ENCODE measurements at regions not wholly inside any gene's neighbourhood (a gene's known extent, or its start where the extent isn't known, plus 50 kb on each side); places are given as distances from the start of the nearest gene placed in this dataset.
"Not testable (repeated sequence)": the region's sequence is repeated elsewhere in the genome, so short reads cannot be mapped to it uniquely, and the experiment has no call there.

DNA sequence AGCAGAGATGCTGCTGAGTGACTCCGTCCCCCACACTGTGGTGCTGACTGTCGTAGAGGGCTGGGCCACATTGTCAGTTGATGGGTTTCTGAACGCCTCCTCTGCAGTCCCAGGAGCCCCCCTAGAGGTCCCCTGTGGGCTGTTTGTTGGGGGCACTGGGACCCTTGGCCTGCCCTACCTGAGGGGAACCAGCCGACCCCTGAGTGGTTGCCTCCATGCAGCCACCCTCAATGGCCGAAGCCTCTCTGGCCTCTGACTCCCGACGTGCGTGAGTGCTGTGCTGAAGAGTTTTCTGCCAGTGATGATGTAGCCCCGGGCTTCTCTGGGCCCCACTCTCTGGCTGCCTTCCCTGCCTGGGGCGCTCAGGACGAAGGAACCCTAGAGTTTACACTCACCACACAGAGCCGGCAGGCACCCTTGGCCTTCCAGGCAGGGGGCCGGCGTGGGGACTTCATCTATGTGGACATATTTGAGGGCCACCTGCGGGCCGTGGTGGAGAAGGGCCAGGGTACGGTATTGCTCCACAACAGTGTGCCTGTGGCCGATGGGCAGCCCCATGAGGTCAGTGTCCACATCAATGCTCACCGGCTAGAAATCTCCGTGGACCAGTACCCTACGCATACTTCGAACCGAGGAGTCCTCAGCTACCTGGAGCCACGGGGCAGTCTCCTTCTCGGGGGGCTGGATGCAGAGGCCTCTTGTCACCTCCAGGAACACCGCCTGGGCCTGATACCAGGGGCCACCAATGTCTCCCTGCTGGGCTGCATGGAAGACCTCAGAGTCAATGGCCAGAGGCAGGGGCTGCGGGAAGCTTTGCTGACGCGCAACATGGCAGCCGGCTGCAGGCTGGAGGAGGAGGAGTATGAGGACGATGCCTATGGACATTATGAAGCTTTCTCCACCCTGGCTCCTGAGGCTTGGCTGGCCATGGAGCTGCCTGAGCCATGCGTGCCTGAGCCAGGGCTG lies 181.1 kb downstream of the TBC1D2B start:
- DNase-seq, result not testable (repeated sequence)

DNA sequence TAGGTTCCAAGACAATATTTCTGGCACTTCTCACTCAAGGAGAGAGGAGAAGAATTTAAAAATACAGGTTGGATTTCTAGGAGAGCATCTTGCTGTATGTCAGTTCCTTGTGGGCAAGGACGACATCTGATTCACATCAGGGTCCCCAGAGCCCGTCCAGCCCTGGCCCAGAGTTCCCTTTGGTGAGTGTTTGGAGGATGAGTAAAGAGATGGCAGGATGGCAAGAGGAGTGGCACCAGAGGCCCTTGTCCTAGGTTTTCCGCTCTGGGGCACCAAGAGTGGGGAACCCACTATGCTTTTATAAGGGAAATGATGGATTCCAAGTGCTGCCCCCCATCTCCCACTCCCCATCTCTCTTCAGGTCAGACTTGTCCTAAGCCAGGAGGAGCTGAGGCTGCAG lies 181.8 kb downstream of the TBC1D2B start:
- no peak for DNase-seq

DNA sequence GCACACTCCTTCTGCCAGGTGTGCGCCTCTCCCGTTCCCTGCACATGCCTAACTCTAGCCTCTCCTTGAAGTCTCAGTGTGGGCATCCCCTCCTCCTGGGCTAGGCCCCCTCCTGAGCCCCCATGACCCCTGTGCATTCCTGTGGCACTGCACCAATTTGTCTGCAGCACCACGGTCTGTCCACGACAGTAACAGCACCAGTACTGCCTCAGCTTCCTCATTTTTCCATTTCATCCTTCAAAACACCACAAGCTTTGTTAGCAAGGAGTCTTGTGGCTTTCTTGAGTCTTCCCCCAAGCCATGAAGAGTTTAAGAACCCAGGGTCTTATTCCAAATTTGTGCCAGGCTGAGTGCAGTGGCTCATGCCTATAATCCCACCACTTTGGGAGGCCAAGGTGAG lies 182.4 kb downstream of the TBC1D2B start:
- DNase-seq, result not testable (repeated sequence)

DNA sequence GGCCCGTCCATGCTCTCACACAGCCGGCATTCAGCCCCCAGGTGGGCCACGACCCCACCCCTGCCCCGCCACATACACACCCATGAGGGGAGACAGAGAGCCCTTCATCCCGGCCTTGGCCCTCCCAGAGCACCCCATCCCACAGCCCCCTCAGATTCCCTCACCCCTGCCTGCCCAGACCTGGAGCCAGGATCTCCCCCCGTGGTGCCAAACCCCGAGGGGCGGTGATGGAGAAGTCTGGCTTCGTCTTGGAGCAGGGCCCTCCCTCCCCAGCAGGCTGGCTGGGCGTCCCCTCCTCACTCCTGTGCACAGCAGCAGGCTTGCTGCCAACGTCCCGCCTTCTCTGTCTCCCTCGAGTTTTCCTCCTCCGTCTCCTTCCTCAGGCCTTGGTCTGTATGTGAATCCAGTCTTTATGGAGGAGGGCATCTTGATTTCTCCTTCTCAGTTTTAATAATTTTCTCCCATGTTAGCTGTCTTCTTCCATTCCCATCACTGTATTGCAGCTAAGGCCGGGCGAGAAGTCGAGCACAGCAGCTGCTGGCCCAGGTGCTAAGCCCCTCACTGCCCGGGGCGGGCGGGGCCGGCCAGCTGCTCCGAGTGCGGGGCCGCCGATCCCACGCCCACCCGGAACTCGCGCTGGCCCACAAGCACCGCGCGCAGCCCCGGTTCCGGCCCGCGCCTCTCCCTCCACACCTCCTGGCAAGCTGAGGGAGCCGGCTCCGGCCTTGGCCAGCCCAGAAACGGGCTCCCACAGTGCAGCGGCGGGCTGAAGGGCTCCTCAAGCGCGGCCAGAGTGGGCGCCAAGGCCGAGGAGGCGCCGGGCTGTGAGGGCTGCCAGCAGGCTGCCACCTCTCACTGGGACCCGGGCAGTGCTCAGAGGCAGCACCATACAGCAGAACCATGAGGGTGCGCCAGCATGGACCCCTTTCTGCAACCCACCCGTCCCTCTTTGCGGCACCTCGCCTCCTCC lies 183.6 kb downstream of the TBC1D2B start:
- DNase-seq, result not testable (repeated sequence)

DNA sequence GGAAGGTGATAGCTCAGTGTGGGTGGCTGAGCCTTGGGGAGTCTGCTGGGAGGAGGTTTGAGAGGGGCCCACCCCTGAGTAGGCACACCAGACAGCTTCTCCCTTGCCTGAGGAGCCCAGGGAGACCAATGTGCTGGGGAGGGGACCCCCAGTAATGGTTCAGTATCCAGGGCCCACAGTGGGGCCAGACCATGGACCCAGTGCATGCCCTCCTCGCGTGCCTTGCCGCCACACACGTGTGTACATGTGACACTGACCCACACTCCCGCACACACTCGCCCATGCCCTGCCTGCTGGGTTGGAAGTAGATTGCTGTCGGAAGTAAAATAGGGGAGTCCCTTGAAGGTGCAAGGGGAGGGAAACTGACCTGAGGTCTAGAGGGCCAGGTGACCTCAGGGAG lies 184.3 kb downstream of the TBC1D2B start:
- DNase-seq, result not testable (repeated sequence)

DNA sequence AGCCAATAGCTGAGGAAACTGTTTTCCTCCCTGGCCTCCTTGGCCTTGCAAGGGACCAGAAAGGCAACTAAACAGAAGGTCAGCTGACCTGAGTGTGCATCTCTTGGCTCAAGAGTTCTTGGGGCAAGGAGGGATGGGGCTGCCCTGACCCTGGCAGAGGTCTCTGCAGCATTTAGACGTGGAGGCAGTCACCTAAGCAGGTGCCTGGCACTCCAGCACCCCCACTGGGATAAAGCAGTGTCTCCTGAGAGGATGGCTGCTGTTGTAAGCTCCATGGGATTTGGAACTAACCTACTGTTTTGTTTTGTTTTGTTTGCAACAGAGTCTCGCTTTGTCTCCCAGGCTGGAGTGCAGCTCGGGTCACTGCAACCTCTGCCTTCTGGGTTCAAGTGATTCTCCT lies 185.2 kb downstream of the TBC1D2B start:
- no peak for DNase-seq

DNA sequence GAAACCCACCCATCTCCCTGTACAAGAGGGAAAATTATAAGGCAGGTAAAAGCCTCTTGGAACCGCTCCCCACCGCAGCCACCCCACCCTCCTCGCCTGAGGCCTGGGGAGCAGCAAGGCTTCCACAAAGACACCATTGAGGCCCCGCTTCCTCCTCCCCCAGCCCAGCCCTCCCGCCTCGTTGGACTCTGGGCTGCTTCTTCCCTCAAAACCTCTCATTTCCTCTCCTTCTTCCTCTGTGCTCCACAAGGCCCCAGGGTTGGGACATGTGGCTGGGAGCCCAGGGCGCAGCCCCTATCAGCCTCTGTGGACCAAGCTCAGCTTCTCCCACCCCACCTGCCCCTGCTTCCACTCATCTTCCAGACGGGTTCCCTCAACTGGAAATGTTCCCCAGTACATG lies 185.6 kb downstream of the TBC1D2B start:
- not testable (repeated sequence) for DNase-seq

DNA sequence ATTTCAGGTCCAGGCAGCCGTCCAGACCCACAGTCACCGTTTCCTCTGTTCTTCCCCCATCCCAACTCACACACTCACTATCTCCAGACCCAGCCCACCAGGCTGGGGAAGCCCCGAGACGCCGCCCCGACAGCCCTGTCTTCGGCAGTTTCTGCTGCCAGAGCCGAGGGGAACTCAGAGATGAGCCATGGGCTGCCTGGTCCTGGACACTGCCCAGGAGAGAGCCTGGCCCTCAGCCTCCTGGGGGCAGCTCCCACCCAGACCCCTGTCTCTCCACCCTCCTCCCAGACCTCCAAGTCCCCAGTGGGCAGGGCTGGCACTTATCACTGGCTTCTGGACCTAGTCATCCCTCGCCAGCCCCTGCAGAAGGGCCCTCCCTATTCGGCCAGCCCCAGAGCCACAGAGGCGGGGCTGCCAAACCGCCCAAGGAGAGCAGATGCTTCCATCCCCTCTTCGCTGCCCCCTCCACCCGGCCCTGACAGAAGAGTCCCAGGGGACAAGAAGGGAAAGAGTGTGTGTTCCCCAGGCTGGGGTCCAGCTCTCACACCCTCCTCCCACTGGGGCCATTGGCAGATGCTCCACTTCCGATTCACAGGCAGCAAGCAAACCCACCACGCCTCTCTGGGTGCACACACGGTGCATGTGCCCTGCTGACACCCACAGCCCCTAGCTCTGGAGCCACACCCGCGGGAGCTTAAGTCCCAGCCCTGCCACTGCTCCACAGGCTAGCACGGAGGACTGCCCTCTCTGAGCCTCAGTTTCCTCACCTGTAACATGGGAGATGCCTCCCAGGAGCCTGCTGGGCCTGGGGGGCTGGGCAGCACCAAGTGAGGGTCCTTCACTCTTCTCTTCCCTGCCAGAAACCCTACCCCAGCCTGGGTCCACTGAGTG lies 186.4 kb downstream of the TBC1D2B start:
- DNase-seq, result not testable (repeated sequence)

DNA sequence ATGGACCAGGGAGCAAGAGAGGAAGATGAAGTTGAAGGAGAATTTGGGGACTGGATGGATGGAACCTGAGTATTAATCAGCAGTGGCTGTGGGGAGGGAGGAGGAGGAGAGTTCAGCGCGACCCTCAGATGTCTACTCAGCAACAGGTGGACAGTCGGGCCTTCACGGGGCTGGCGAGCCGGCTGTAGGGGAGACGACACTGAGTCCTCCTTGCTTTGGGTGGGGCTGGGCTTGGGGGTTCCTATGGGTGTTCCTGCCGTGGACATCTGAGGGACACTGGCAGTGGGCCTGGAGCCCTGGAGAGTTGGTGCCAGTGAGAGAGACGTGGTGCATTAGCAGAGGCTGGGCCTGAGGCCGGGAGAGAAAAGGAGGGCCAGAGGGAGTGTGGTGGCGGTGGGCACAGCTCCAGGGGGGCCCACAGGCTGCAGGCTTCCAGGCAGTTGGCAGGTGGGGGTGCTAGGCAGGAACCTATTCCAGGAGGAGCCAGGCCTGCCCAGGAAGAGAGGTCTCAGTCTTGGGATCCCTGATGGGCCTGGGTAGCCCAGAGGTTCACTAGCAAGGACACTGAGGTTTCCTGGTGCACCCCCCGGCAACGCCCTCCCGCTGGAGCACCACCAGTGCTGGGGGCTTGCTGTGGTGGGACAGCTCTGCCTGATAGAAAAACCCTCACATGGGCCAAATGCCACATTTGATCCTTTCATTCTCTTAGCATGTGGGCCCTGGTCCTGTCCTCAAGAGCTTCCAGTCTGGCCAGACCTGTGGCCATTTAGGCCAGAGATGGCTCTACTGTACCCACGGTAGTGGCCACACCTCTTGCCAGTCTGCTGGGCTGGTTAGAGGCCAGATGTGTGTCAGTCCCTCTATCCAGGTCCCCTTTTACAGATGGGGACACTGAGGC lies 187.4 kb downstream of the TBC1D2B start:
- DNase-seq, result not testable (repeated sequence)

DNA sequence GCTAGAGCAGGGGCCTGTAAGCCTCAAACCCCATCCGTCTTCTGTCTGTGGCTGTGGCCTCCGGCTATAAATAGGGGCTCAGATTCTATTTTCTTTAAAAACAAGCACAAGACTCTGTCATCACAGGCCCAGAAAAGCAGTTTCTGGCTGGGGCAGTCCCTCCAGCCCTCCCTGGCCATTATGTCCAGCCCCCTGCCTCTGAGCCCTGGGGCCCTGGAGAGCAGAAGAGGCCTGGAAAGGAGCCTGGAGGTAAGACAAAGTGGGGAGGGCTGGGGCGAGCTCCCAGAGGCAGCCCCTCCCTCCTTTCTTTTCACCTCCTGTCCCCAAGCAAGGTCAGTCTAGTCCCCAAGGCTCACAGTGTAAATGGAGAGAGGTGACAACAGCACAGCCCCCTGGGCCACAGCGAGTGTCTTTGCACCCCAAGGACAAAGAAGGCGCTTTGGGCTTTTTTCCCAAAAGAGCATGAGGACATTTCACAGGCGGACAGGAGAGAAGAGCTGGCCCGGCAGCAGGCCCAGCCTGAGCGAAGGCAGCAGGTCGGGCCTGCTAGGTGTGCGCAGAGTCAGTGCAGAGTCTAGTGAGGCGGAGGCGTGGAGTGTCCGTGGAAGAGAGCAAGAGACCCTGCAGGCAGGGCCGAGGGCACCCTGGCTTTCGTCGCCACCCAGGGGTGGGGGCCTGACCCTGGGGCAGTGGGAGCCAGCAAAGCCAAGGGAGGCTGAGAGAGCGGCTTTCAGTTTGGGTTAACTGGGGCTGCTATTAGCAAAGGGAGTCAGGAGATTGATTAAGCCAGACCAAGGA lies 188.3 kb downstream of the TBC1D2B start:
- no peak for DNase-seq

DNA sequence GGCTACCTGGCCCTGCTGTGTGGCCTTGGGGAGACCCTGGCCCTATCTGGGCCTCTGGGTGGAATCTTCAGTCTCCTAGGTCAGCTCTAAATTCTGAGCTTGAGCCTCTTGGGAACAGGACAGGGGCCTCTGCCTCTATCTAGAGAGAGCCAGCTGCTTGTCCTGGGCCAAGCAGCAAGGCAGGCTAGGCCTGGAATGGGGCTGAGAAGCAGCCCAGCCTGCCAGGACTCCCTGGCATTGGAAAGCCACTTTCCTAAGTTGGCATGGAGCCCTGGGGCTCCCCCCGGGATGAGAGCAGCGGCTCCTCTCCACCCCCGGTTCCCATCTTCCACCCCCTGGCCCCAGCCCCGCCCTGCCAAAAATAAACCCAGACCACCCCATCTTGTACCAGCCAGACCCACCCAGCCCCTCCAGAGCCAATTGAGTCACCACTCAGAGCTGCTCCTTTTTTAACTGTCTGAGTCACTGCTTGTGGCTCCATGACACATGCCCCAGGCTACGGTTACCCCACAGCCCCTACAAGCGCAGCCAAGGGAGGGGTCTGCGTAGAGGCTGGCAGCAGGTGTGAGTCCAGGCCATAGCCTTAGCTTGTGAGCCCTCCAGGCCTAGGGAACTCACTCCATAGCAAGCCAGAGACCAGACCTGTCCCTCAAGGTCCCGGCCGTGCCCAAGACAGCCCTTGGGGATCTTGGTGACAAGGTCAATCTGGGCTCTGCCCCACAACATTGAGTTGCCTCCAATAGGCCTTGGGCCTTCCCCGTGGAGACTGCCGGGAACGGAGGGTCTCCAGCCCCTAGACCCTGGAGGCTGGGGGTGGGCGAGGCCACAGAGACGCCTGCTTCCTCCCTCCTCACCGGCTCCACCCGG lies 189.7 kb downstream of the TBC1D2B start:
- not testable (repeated sequence) for DNase-seq

DNA sequence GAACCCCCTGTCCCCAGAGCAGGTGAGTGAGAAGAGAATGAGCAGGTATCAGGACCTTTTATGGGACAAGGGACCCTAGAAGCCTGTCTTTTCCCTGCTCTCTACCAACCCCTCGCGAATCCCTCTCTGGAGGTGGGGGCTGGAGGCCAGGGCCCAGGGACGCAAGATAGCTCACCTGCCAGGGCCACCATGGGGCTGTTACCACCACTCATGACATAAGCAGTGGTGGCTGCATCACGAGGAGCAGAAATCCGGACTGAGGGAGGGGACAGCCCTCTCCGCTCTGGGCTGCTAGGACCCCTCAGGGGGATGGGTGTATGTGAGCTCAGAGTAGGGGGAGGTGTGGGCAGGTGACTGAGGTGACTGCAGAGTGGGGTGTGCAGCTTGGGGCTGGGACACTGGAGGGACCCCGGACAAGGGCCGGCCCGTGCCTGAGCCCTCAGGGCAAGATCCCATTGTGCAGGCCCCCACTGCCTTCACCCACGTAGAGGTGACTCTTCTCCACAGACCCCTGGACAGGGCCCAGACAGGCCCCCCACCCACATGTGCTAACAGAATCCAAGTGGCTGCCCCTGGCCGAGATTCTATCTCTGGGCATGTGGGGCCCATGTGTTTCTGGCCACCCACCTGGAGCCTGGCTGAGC lies 190.6 kb downstream of the TBC1D2B start:
- DNase-seq, result no peak

DNA sequence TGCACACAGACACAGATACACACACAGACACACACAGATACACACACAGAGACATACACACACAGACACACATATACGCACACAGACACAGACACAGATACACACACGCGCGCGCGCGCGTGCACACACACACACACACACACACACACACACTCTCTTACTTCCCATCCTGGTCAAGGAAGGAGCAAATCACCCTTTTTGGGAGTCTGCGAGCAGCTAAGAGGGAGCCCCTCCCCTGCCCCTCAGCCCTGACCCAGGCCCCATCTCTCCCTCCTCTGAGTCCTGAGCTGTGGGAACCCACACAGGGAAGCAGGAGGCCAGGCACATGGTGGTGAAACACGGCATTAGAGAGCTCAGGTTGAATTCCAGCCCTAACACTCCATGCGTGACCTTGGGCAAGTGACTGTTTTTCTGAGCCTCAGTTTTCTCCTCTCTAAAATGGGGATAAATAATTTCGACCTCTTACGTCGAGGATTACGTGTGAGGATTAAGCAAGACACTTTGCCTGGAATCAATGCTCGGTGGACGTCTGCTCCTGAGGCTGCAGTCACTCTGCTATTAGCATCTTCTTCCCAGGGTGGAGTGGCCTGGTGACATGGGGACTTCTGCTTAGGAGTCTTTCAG lies 191.5 kb downstream of the TBC1D2B start:
- DNase-seq, result not testable (repeated sequence)

DNA sequence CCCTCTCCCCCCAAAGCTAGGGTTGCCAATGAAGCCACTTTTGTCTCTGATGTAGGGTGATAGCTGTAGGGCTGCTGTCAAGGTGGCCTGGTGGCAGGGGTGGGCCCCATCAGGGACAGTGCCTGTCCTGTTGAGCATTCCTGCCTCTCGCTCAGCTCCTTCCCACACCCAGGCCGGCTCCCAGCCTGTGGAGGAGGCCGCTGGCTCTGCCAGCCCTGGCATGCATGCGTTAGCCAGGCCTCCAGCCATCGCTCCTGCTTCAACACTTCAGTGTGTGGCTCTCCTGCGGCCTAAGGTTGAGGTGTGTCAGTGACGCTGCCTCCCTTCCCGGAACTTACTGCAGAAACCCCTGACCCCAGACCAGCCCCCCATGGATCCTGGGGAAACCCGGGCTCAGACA lies 194.5 kb downstream of the TBC1D2B start:
- DNase-seq, result not testable (repeated sequence)

DNA sequence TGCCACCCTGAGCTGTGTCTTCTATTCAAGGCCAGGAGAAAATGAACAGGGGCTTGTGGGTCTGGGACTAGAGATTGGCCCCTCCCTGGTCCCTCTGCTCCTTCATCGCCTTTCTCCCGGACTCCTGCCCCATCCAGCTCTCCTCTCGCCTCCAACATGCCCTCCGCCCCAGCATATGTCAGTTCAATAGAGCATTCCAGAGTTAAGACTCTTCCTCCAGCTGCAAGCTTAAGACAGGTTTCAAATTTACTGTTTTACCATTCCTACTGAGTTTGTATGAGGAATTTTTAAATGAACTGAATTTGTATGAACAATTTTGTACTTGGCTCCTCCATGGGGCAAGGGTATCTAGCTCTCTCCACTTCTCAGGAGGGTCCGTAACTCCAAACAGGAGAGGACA lies 195.6 kb downstream of the TBC1D2B start:
- no peak for DNase-seq

DNA sequence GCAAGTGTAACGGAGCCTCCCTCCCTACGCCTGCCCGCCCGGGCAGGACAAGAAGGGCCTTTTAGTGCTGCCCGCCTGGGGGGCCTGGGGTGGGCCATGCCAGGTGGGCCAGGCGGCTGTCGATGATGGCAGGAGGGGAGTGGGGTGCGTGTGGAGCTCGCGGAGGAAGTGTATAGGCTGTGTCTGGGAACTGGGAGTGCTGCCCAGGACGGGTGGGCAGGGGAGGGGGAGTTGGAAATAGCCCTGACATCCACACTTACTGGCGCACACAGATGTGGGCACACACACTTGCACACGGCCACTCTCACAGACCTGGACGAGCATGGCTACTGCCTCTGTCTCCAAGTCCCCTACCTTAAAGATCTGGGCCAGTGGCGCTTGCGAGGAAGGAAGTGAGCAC lies 196.0 kb downstream of the TBC1D2B start:
- not testable (repeated sequence) for DNase-seq

DNA sequence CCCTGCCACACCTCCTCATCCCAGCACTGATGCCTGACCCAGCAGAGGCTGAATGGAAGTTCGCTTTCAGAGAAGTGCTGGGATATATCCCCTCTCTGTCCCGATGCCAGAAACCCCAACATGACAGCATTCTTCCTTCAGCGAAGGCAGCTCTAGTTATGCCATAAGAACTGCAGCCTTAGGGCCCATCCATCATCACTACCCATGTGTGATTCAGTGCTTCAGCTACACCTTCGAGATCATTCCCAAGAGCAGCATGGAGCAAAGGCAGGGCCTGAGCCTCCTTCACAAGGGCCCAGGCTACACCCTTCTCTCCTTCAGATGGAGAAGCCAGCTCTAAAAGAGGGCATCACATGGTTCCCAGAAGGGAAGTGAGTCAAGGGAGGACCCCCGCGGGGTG lies 198.0 kb downstream of the TBC1D2B start:
- DNase-seq, result not testable (repeated sequence)

DNA sequence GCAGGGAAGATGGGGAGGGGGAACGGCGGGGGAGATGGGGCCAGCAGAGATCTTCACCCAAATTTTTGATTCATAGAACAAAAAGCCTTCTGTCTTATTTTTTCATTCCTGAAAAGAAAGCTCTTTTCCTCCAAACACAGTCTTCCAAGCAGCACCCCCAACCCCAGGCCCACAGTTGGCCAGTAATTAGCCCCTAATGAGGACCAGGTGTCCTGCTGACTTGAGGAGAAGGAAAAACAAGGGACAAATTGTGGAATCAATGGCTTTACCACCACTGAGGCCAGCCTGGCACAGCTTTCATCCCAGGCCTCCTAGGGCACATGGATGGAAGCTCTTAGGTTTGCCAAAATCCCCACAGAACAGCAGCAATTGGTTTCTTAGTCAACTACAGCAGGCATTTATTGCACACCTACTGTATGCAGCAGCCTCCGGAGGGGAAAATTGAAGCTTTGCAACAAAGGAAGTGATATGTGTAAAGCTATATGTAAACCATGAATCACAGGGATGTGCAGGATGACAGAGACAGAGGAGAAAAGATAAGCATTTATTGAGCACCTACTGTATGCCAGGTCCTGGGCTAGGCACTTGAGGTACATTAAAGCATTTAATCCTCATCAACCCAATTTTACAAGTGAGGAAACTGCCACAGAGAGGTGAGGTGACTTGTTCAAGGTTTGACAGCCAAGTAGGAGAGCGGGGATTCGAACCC lies 199.5 kb downstream of the TBC1D2B start:
- no peak for DNase-seq

All from activated CD4-positive, alpha-beta T cell treated with anti-CD3 and anti-CD28 coated beads, Interleukin-2, amount 50 U/mL, for 16 hours (primary cell).